K562 (cell line): ENCODE measurements at regions not wholly inside any gene's neighbourhood (a gene's known extent, or its start where the extent isn't known, plus 50 kb on each side); places are given as distances from the start of the nearest gene placed in this dataset.

Experiments used
- ATAC-seq: fragments of 200-7000 bp; cut with Tn5 transposase; 3 replicates; pipeline ENCODE4 v1.9.1; 2020; ENCODE audit warnings: moderate library complexity
- BruUV-seq: library from RNA; stranded (reverse); fragments of 400-500 nt; replicated peaks from 2 replicates; lab custom pipeline; 2021; lab: Mats Ljungman, UMichigan
- CTCF ChIA-PET: fragments of 300-600 bp; formaldehyde crosslinking; extraction: SDS; loops from one replicate; lab custom pipeline; 2021; ENCODE audit warnings: low intra/inter-chr PET ratio; lab: Yijun Ruan, JAX
- POLR2A ChIA-PET: fragments of 300-600, 350-650 bp; sonication (Branson Sonifier 250); formaldehyde crosslinking; extraction: SDS; loops from one replicate; lab custom pipeline; 2021; ENCODE audit warnings: antibody characterized with exemption, inconsistent platforms; lab: Yijun Ruan, JAX
- DNase-seq, 4 experiments: peaks; one replicate each; pipeline versions ENCODE4 v3.0.0 to v3.0.0-alpha.2; 2011 to 2018; ENCODE audit warnings: low spot score in 3 of 4, mixed read lengths in 3 of 4; ENCODE audit errors: extremely low read depth in 1 of 4
- FAIRE-seq: peaks from 2 replicates; lab custom pipeline; 2011; peaks lifted over from hg19 to GRCh38; lab: Jason Lieb, UNC
- H2AFZ ChIP-seq: 2 replicates; pipeline ENCODE4 v1.6.0; 2011; ENCODE audit warnings: low read depth, low read length, control low read depth, inconsistent platforms
- H3K27ac ChIP-seq: fragments of 200-600 bp; 3 replicates; pipeline ENCODE4 v1.8.0; 2011; ENCODE audit warnings: low read depth, mild to moderate bottlenecking, control low read depth, inconsistent platforms, low read length, moderate library complexity, mixed read lengths; ENCODE audit errors: extremely low read depth
- H3K27me3 ChIP-seq, 2 experiments: fragments of 300-600 bp in 1 of 2; 2 replicates in 1 of 2; 3 replicates in 1 of 2; pipeline versions ENCODE4 v1.6.0 to v1.8.0; 2011; ENCODE audit warnings: inconsistent platforms in 2 of 2, low read length in 2 of 2, mild to moderate bottlenecking in 1 of 2, mixed read lengths in 1 of 2, moderate library complexity in 1 of 2; ENCODE audit not compliant: control insufficient read depth in 2 of 2, insufficient read depth in 2 of 2
- H3K36me3 ChIP-seq: fragments of 300-600 bp; 3 replicates; pipeline ENCODE4 v1.8.0; 2011; ENCODE audit warnings: mild to moderate bottlenecking, low read length, inconsistent platforms; ENCODE audit not compliant: control insufficient read depth, insufficient read depth
- H3K4me1 ChIP-seq, 2 experiments: fragments of 200-600 bp in 1 of 2; replicated peaks in 1 of 2; 2 replicates in 1 of 2; 3 replicates in 1 of 2; pipeline versions ENCODE4 v1.5.1 to v1.8.0; 2011; ENCODE audit warnings: inconsistent platforms in 2 of 2, low read length in 2 of 2, mild to moderate bottlenecking in 1 of 2, mixed read lengths in 1 of 2, moderate library complexity in 1 of 2; ENCODE audit not compliant: control insufficient read depth in 2 of 2, insufficient read depth in 2 of 2
- H3K4me2 ChIP-seq: 2 replicates; pipeline ENCODE4 v1.6.1; 2011; ENCODE audit warnings: low read length, control low read depth, inconsistent platforms, mixed read lengths; ENCODE audit not compliant: insufficient read depth
- H3K4me3 ChIP-seq: fragments of 200-600 bp; sonication (generic), shearing (Covaris generic); 2 replicates; pipeline ENCODE4 v1.5.1; 2016; ENCODE audit warnings: control low read depth, inconsistent platforms
- H3K79me2 ChIP-seq: fragments of 200-600 bp; 3 replicates; pipeline ENCODE4 v1.8.0; 2011; ENCODE audit warnings: low read length, inconsistent platforms; ENCODE audit not compliant: control insufficient read depth, insufficient read depth
- H3K9ac ChIP-seq, 2 experiments: 2 replicates each; pipeline versions ENCODE4 v1.6.0 to v1.6.1; 2011; ENCODE audit warnings: low read depth in 2 of 2, low read length in 2 of 2, control low read depth in 1 of 2, inconsistent platforms in 1 of 2, mild to moderate bottlenecking in 1 of 2, mixed read lengths in 1 of 2; ENCODE audit not compliant: insufficient read depth in 1 of 2
- H3K9me1 ChIP-seq: one replicate; pipeline ENCODE4 v1.6.0; 2011; ENCODE audit warnings: inconsistent platforms, mild to moderate bottlenecking, low read length, moderate library complexity; ENCODE audit not compliant: control insufficient read depth, insufficient read depth
- H3K9me3 ChIP-seq: replicated peaks from 2 replicates; pipeline ENCODE4 v1.5.1; 2011; ENCODE audit warnings: low read depth, low read length, inconsistent platforms; ENCODE audit not compliant: control insufficient read depth, insufficient read depth
- H4K20me1 ChIP-seq: replicated peaks from 2 replicates; pipeline ENCODE4 v1.6.1; 2011; ENCODE audit warnings: low read length, inconsistent platforms, mixed read lengths; ENCODE audit not compliant: control insufficient read depth, insufficient read depth
- KHSRP ChIP-seq: fragments of 450-650 bp; IDR thresholded peaks from 2 replicates; pipeline ENCODE4 v1.6.1; 2017
- PATZ1 ChIP-seq: fragments of 250-450 bp; sonication (Bioruptor Pico); IDR thresholded peaks from 2 replicates; pipeline ENCODE4 v1.5.0; 2020; ENCODE audit warnings: mild to moderate bottlenecking, borderline replicate concordance
- POLR2AphosphoS5 ChIP-seq: IDR thresholded peaks from 2 replicates; pipeline ENCODE4 v1.6.1; 2011; ENCODE audit warnings: mild to moderate bottlenecking, low read depth, low read length, moderate library complexity; ENCODE audit not compliant: control insufficient read depth, insufficient read depth
- RBM15 ChIP-seq: fragments of 200-400 bp; formaldehyde crosslinking; IDR thresholded peaks from 2 replicates; pipeline ENCODE4 v1.6.1; 2018; ENCODE audit warnings: mild to moderate bottlenecking, low read length, moderate library complexity; ENCODE audit not compliant: insufficient read depth
- RBM34 ChIP-seq: fragments of 200-400 bp; formaldehyde crosslinking; IDR thresholded peaks from 2 replicates; pipeline ENCODE4 v1.6.1; 2018; ENCODE audit warnings: low read length, borderline replicate concordance; ENCODE audit not compliant: insufficient read depth
- TAL1 ChIP-seq: fragments of 450-650 bp; IDR thresholded peaks from 2 replicates; pipeline ENCODE4 v1.6.1; 2016; ENCODE audit warnings: mild to moderate bottlenecking
- THRAP3 ChIP-seq: fragments of 450-650 bp; IDR thresholded peaks from 2 replicates; pipeline ENCODE4 v1.6.1; 2016; ENCODE audit warnings: mild to moderate bottlenecking, inconsistent platforms, borderline replicate concordance
- ZBED1 ChIP-seq: IDR thresholded peaks from 2 replicates; pipeline ENCODE4 v1.6.1; 2014
- ZC3H8 ChIP-seq: fragments of 450-650 bp; IDR thresholded peaks from 2 replicates; pipeline ENCODE4 v1.6.1; 2017
- ZNF589 ChIP-seq: fragments of 200-800 bp; sonication (Bioruptor generic); IDR thresholded peaks from 2 replicates; pipeline ENCODE4 v1.6.1; 2016; ENCODE audit warnings: low read depth, missing genetic modification characterization, missing compliant biosample characterization
- WGBS: fragments of 100-300 bp; shearing (Covaris generic); methylation state at CpG from one replicate; pipeline ENCODE4 v1.1.6; 2016; ENCODE audit warnings: low coverage, mixed read lengths; ENCODE audit not compliant: insufficient coverage; ENCODE audit errors: missing lambda C conversion rate; 5-methylcytosine and 5-hydroxymethylcytosine counted together
- in situ Hi-C: fragments of 300-500 bp; cut with MboI; formaldehyde crosslinking; loops from 4 replicates; pipeline ENCODE4 v1.15.0; 2018; ENCODE audit warnings: inconsistent platforms, mixed read lengths
- intact Hi-C: fragments of 100-400 bp; cut with micrococcal nuclease; formaldehyde crosslinking; loops from 2 replicates; pipeline ENCODE4 v1.14.2; 2022
- TF ChIP-seq, protein P1 (sequence below): fragments of 200-800 bp; sonication (Bioruptor generic); IDR thresholded peaks from 2 replicates; pipeline ENCODE4 v1.6.1; 2017; ENCODE audit warnings: missing genetic modification characterization, missing compliant biosample characterization
- TF ChIP-seq, protein P2 (sequence below): IDR thresholded peaks from 2 replicates; pipeline ENCODE4 v1.6.1; 2016; ENCODE audit warnings: missing genetic modification characterization, missing compliant biosample characterization

DNA sequence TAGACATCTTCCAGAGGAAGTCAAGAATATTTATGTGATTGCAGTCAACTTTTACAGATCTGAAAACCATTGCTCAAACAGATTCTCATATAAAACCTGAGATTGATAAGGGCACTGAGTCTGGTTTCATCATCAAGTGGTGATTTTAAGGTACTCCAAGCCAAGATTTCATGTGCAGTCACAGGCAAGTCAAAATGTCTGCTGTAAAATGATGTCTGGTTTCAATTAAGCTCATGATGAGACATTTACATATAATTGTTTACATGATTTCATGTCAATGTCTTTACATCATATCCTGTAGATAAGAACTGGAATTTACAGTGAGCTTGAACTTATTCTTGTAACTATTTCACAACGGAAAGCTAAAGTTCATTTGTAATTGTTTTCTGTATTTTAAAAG, 1215.5 kb downstream of the ROBO2 start:
- Histone ChIP-seq H3K4me3 (no peak overlapping the region), H3K27ac (no peak overlapping the region), H3K36me3 (no peaks in the 10 kb centered on the region), H4K20me1 (no peaks in the 10 kb centered on the region), H3K79me2 (no peaks in the 10 kb centered on the region), H3K9me1 (no peaks in the 10 kb centered on the region), H3K4me1 (no peaks in the 10 kb centered on the region), H3K9me3 (no peaks in the 10 kb centered on the region), H3K9ac (no peak overlapping the region), H3K27me3 (no peaks in the 10 kb centered on the region), H3K4me2 (no peak overlapping the region), H2AFZ (no peak overlapping the region)
- intact Hi-C loops: no loop called here
- no TSS peak for BruUV-seq
- in situ Hi-C loops: no loop called here
- FAIRE-seq (no peak), DNase-seq (no peak), ATAC-seq (no peak)
- ChIA-PET POLR2A (no interaction called here), CTCF (no interaction called here)
- TF ChIP-seq KHSRP: no peak
- TF ChIP-seq, protein P1, sequence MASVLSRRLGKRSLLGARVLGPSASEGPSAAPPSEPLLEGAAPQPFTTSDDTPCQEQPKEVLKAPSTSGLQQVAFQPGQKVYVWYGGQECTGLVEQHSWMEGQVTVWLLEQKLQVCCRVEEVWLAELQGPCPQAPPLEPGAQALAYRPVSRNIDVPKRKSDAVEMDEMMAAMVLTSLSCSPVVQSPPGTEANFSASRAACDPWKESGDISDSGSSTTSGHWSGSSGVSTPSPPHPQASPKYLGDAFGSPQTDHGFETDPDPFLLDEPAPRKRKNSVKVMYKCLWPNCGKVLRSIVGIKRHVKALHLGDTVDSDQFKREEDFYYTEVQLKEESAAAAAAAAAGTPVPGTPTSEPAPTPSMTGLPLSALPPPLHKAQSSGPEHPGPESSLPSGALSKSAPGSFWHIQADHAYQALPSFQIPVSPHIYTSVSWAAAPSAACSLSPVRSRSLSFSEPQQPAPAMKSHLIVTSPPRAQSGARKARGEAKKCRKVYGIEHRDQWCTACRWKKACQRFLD (CRISPR knock-in tag): no peak
- TF ChIP-seq PATZ1 (CRISPR knock-in tag): no peak
- TF ChIP-seq RBM15: no peak
- no peak for TF ChIP-seq ZNF589 (CRISPR knock-in tag)
- TF ChIP-seq, protein P2, sequence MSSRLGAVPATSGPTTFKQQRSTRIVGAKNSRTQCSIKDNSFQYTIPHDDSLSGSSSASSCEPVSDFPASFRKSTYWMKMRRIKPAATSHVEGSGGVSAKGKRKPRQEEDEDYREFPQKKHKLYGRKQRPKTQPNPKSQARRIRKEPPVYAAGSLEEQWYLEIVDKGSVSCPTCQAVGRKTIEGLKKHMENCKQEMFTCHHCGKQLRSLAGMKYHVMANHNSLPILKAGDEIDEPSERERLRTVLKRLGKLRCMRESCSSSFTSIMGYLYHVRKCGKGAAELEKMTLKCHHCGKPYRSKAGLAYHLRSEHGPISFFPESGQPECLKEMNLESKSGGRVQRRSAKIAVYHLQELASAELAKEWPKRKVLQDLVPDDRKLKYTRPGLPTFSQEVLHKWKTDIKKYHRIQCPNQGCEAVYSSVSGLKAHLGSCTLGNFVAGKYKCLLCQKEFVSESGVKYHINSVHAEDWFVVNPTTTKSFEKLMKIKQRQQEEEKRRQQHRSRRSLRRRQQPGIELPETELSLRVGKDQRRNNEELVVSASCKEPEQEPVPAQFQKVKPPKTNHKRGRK (tag): no peak
- no peak for TF ChIP-seq POLR2AphosphoS5
- TF ChIP-seq TAL1: no peak
- TF ChIP-seq ZC3H8: no peak
- no peak for TF ChIP-seq ZBED1
- TF ChIP-seq RBM34: no peak
- TF ChIP-seq THRAP3: no peak
- WGBS: 0% methylated on average over 1 of the region's 1 CpG
